Stomach (tissue), 8 donors: ENCODE measurements at regions not wholly inside any gene's neighbourhood (a gene's known extent, or its start where the extent isn't known, plus 50 kb on each side); places are given as distances from the start of the nearest gene placed in this dataset.

Source experiments
- DNase-seq, 2 donors: peaks; one replicate each; pipeline versions ENCODE4 v3.0.0 to v3.0.0-alpha.2; 2013 to 2019
- H3K27ac ChIP-seq, 5 donors: fragments of 200-600 bp in 4 of 5; sonication (generic) in 4 of 5; one replicate each; pipeline ENCODE4 v1.5.1; 2013 to 2019; ENCODE audit warnings: mild to moderate bottlenecking in 1 of 5, moderate library complexity in 1 of 5
- H3K27me3 ChIP-seq, 3 donors: fragments of 200-600 bp; sonication (generic); one replicate each; pipeline ENCODE4 v1.5.1; 2017 to 2019; ENCODE audit warnings: mixed run types in 1 of 3
- H3K36me3 ChIP-seq, 4 donors: fragments of 200-600 bp; sonication (generic); 1 replicate in 3 of 4; 2 replicates in 1 of 4; pipeline ENCODE4 v1.5.1; 2016 to 2019
- H3K4me1 ChIP-seq, 4 donors: fragments of 200-600 bp; sonication (generic); one replicate each; pipeline ENCODE4 v1.5.1; 2016 to 2019
- H3K4me3 ChIP-seq, 4 donors: fragments of 200-600 bp; sonication (generic) in 3 of 4; one replicate each; pipeline ENCODE4 v1.5.1; 2016 to 2019; ENCODE audit warnings: mild to moderate bottlenecking in 1 of 4
- H3K9me3 ChIP-seq, 4 donors: fragments of 200-600 bp; sonication (generic); one replicate each; pipeline ENCODE4 v1.5.1; 2016 to 2019
- CTCF ChIP-seq, 7 experiments: fragments of 450-650 bp in 4 of 7; fragments of 200-600 bp in 3 of 7; sonication (generic) in 3 of 7; IDR thresholded peaks; one replicate each; pipeline ENCODE4 v1.5.1; 2016 to 2019; ENCODE audit warnings: antibody characterized with exemption in 7 of 7, control low read depth in 2 of 7, mild to moderate bottlenecking in 1 of 7
- EP300 ChIP-seq: sonication (generic); formaldehyde crosslinking; IDR thresholded peaks from one replicate; pipeline ENCODE4 v1.6.1; 2017; ENCODE audit warnings: antibody characterized with exemption
- POLR2A ChIP-seq, 4 donors: fragments of 450-650 bp; IDR thresholded peaks; one replicate each; pipeline ENCODE4 v1.6.1; 2016; ENCODE audit warnings: antibody characterized with exemption in 4 of 4, control low read depth in 2 of 4, mild to moderate bottlenecking in 1 of 4, moderate library complexity in 1 of 4
- POLR2AphosphoS5 ChIP-seq, 3 donors: sonication (generic); formaldehyde crosslinking; IDR thresholded peaks; one replicate each; pipeline ENCODE4 v1.6.1; 2016; ENCODE audit warnings: antibody characterized with exemption in 3 of 3
- WGBS, 5 donors: extraction: QIAGEN DNeasy Blood & Tissue Kit in 3 of 5; methylation state at CpG; one replicate each; pipeline versions ENCODE4 v1.1.5 to v1.1.7; 2013 to 2018; 5-methylcytosine and 5-hydroxymethylcytosine counted together
- intact Hi-C: fragments of 100-400 bp; cut with DNase I; formaldehyde crosslinking; loops from one replicate; pipeline ENCODE4 v1.15.1; 2023; ENCODE audit warnings: low total_unique reads
- donor health status: healthy with polysubstance abuse.
- donor health status: Bipolar disorder and iron deficiency.
- donor health status: healthy.

GRCh38 chr2:208570066-208570465 lies 163.5 kb downstream of the PTH2R start:
- no peak for DNase-seq
- Histone ChIP-seq H3K4me1 (no peaks in the 10 kb centered on the region), H3K9me3 (no peaks in the 10 kb centered on the region), H3K4me3 (no peak overlapping the region), H3K27ac (no peak overlapping the region), H3K27me3 (peaks cover 0 to 6% (median 0%) of the 10 kb centered on the region in 3 donors), H3K36me3 (no peaks in the 10 kb centered on the region)
- no peak for TF ChIP-seq CTCF (IDR thresholded peaks at IDR 0.05)
- no peak for TF ChIP-seq EP300
- TF ChIP-seq POLR2AphosphoS5 (IDR thresholded peaks at IDR 0.05), result no peak
- no peak for TF ChIP-seq POLR2A (IDR thresholded peaks at IDR 0.05)
- intact Hi-C loops, result no loop called here
- 80 to 92% (median 83%) methylated on average over 5 of the region's 5 CpGs for WGBS, 5 donors

- H3K9me3 ChIP-seq, result no peaks in the 10 kb centered on the region
- 49 to 62% (median 54%) methylated on average over 17 of the region's 17 CpGs for WGBS, 5 donors
- peaks cover 0 to 6% (median 0%) of the 10 kb centered on the region in 3 donors for H3K27me3 ChIP-seq
- intact Hi-C loops, result no loop called here
- H3K4me1 ChIP-seq, result no peaks in the 10 kb centered on the region
- H3K27ac ChIP-seq, result no peak overlapping the region
- H3K36me3 ChIP-seq, result no peaks in the 10 kb centered on the region
- H3K4me3 ChIP-seq, result no peak overlapping the region
- TF ChIP-seq POLR2AphosphoS5 (IDR thresholded peaks at IDR 0.05) (no peak), CTCF (IDR thresholded peaks at IDR 0.05) (no peak), POLR2A (IDR thresholded peaks at IDR 0.05) (no peak), EP300 (no peak)
- DNase-seq, result no peak
Measured at GRCh38 chr2:208570851-208571763, 164.5 kb downstream of the PTH2R start.

- no peak for DNase-seq
- TF ChIP-seq CTCF (IDR thresholded peaks at IDR 0.05) (no peak), POLR2A (IDR thresholded peaks at IDR 0.05) (no peak)
- Histone ChIP-seq H3K9me3 (no peaks in the 10 kb centered on the region), H3K27ac (no peak overlapping the region), H3K36me3 (no peaks in the 10 kb centered on the region), H3K27me3 (peaks cover 0 to 6% (median 0%) of the 10 kb centered on the region in 3 donors), H3K4me1 (no peaks in the 10 kb centered on the region), H3K4me3 (no peak overlapping the region)
- intact Hi-C loops, result no loop called here
Measured at GRCh38 chr2:208571764-208572131, 165.2 kb downstream of the PTH2R start.

- Histone ChIP-seq H3K4me3 (no peak overlapping the region), H3K4me1 (no peaks in the 10 kb centered on the region), H3K36me3 (no peaks in the 10 kb centered on the region), H3K27me3 (peaks cover 0 to 6% (median 0%) of the 10 kb centered on the region in 3 donors), H3K9me3 (peaks cover 0 to 11% (median 3%) of the 10 kb centered on the region in 4 donors), H3K27ac (no peak overlapping the region)
- intact Hi-C loops, result no loop called here
- DNase-seq, result peak in 1 of 2 donors; percentile 9
- 56 to 75% (median 64%) methylated on average over 1 of the region's 1 CpG for WGBS, 5 donors
- TF ChIP-seq POLR2A (IDR thresholded peaks at IDR 0.05) (no peak), POLR2AphosphoS5 (IDR thresholded peaks at IDR 0.05) (no peak), EP300 (no peak), CTCF (IDR thresholded peaks at IDR 0.05) (no peak)
Measured at GRCh38 chr2:208573569-208573968, 167.0 kb downstream of the PTH2R start.
